ENCODE measurements at regions not wholly inside any gene's neighbourhood (a gene's known extent, or its start where the extent isn't known, plus 50 kb on each side); places are given as distances from the start of the nearest gene placed in this dataset.

DNA sequence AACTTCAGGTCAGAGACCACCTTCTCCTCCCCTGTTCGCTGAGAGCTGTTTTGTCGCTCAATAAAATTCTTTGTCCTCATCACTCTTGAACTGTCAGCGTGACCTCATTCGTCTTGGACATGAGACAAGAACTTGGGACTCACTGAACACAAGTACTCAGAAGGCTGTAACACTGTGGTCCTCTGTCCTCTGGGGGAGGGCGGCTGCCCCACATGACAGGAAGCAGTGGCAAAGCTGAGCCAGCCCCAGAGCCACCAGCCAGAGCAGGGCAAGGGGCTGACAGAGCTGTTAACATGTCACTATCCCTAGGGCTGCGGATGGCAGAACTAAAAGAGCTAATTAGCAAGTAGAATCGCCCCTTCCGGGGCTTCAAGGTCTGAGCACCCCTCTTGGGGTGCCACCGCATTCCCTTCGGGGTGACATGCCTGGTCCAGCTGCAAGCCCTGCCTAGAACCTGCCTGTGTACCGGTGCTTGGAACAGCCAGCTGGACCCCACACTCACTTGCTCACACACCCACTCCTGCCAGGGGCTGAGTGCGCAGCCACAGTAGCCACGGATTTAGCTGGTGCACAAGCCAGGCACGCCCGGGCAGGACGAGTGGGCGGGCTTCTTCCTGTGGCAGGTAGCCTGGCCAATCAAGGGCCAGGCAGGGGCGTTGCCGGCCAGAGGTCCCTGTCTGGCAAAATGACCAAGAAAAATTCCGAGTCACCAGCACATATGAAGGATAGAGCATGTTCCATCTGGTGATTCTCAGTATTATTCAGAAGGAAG, 648.6 kb upstream of the AGA start:
- DNase-seq (ENCODE audit: extremely low spot score, insufficient read length, low read depth) (no peak), FAIRE-seq (no peak)

GRCh38 chr4:178102139-178102538, 659.9 kb upstream of the AGA start:
- no peak for FAIRE-seq
- DNase-seq (ENCODE audit: extremely low spot score, insufficient read length, low read depth) = no peak

GRCh38 chr4:178105242-178105641, 663.0 kb upstream of the AGA start:
- FAIRE-seq (no peak), DNase-seq (ENCODE audit: extremely low spot score, insufficient read length, low read depth) (no peak)

GRCh38 chr4:178136736-178137345, 694.6 kb upstream of the AGA start:
- FAIRE-seq (no peak), DNase-seq (ENCODE audit: extremely low spot score, insufficient read length, low read depth) (no peak)

DNA sequence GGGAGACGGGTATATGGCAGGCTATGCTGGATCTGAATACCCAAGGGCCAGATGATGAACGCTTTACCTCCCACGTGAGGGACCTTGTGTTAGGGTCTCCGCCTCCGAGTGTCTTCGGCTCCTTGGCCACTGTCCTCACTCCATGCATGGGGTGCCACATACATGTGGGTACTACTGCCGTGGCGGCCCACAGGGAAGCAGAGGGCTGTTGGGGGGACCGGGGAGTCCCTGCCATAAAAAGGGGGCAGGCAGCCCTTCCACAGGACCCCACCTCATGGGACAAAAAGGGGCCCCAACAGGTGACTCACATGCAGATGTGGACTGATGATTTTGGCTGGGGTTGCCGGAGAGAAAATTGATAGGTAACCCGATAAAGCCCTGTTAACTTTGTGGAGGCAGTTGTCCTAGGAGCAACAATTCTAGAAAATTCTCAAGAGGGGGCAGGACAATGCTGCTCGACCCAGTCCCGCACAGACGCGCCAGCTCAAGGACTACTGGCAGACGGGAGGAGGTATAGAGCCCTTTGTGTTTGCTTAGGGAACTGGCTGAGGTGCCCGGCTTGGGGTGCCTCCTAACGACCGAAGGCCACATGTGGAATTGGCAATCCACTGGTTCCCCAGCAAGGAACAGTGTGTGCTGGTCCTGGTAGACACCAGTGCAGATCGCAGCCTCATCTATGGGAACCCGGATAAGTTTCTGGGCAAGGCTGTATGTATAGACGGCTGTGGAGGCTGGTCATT, 695.7 kb upstream of the AGA start:
- no peak for DNase-seq (ENCODE audit: extremely low spot score, insufficient read length, low read depth)
- FAIRE-seq = no peak

DNA sequence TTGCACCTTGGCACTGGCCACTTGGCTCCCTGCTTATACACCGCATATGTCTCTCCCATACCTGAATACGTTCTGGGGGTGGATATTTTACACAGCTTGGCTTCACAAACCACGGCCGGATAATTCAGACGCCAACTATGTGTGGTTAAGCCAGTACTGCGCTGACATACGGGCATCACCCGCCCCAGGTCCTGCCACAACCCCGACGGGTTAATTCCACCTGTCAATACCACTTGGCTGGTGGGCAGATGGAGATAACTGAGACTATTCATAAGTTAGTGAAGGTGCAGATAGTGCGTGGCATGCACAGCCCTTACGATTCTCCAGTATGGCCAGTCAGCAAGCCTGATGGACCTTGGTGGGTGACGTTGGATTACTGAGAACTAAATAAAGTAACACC, 696.3 kb upstream of the AGA start:
- FAIRE-seq = no peak

GRCh38 chr4:178140326-178140915, 698.2 kb upstream of the AGA start:
- no peak for DNase-seq (ENCODE audit: extremely low spot score, insufficient read length, low read depth)
- no peak for FAIRE-seq

More for the DNA sequence above, 696.3 kb upstream of the AGA start:
- no peak for DNase-seq (ENCODE audit: extremely low spot score, insufficient read length, low read depth)

GRCh38 chr4:178142724-178143123, 700.5 kb upstream of the AGA start:
- FAIRE-seq (no peak), DNase-seq (ENCODE audit: extremely low spot score, insufficient read length, low read depth) (no peak)

DNA sequence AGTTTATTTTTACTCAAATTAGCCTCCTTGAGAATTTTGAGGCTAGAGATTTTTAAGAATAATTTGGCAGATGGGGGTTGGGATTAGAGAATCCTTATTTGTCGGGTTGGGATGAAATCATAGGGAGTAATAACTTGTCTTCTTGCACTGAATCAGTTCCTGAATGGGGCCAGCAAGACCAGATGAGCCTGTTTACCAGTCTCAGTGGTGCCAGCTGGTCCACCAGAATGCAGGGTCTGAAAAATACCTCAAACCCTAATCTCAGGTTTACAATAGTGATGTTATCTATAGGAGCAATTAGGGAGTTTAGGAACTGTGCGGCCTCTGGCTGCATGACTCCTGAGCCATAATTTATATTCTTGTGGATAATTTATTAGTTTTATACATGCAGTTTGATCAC, 705.9 kb upstream of the AGA start:
- DNase-seq (ENCODE audit: extremely low spot score, insufficient read length, low read depth) (no peak), FAIRE-seq (no peak)

GRCh38 chr4:178165251-178165950, 723.2 kb upstream of the AGA start:
- FAIRE-seq (no peak), DNase-seq (ENCODE audit: extremely low spot score, insufficient read length, low read depth) (no peak)

- no peak for DNase-seq (ENCODE audit: extremely low spot score, insufficient read length, low read depth)
- no peak for FAIRE-seq
Observed at GRCh38 chr4:178165951-178166308, 723.7 kb upstream of the AGA start.

DNA sequence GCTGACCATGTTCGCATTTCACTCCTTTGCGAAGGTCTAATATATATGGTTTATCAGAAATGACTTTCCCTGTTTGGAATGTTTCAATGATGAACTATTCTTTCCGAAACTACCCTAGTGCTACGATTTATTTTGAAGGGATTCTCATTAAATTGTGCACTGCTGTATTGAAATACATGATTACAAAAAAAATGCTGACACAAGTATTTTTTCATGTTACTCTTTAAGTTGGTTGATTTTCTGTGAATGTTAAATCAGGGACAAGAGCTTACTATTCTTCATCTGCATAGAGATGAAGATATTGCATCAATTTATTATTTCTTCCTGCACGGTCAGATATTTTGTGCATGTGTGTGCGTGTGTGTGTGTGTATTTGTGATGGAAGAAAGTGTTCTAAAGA, 731.5 kb upstream of the AGA start:
- no peak for DNase-seq (ENCODE audit: extremely low spot score, insufficient read length, low read depth)
- no peak for FAIRE-seq

GRCh38 chr4:178174756-178175155, 732.5 kb upstream of the AGA start:
- DNase-seq (ENCODE audit: extremely low spot score, insufficient read length, low read depth) (no peak), FAIRE-seq (no peak)

- FAIRE-seq (no peak), DNase-seq (ENCODE audit: extremely low spot score, insufficient read length, low read depth) (no peak)
Observed at GRCh38 chr4:178185517-178185916, 743.3 kb upstream of the AGA start.

DNA sequence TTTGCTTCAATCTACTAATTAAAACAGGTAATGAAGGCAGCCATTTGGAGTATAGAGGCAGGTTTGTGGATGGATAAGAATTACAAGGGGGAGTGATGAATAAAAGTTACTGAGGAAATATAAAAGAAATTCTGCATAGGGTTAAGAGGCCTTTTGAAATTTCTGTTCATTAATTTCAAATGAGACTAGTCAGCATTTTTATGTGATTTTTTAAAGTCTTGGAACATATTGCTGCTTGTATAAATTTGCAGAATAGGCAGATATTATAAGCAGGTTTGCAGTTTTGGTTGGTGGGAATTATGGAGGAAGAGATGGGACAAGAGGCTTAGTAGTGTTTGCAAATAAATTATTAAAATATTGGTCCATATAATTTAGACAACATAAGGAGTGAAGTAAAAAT, 750.4 kb upstream of the AGA start:
- FAIRE-seq (no peak), DNase-seq (ENCODE audit: extremely low spot score, insufficient read length, low read depth) (no peak)

DNA sequence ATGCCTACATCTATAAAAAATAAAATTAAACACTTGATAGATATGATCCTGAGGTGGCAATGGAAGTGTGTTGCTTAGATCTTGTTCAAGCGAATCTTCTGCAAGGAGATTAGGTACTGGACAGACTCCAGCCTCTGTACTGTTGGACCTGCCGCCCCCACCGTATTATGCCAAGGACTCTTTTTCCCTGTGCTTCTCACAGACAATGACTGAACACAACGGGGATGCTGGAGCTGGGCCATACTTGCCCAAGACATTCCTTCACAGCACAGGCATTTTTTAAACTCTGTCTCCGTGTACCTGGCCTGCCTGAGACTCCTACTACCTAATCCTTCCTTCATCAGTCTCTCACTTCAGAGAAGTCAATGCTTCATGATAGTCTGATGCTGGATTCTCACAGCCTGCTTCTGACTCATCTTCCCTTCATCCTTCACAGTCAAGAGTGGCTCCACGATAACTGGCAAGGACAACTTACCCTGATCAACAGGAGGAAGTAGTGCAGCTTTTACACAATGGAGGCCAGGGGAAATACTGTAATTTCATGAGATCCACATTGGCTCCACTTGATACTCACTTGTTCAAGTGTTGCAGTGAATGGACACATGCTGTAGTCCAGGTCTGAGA, 754.6 kb upstream of the AGA start:
- no peak for FAIRE-seq

DNA sequence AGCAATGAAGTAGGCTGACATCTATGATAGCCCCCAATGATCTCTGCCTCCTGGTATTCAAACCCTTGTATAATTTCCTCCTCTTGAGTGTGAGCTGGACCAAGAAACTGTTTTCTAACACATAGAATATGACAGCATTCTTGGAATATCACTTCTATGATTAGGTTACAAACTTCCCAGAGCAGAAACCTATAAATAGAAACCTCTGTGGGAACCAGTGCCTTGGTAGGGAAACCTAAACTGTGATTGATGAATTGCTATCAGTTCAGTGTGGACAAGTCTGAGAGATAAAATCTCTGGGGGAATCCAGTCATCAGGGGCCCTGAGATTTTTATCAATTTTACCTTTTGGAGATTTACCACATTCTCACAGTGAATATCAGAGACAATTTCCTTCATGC, 756.5 kb upstream of the AGA start:
- no peak for FAIRE-seq
- no peak for DNase-seq (ENCODE audit: extremely low spot score, insufficient read length, low read depth)

More for the DNA sequence above, 754.6 kb upstream of the AGA start:
- DNase-seq (ENCODE audit: extremely low spot score, insufficient read length, low read depth) = no peak

- DNase-seq (ENCODE audit: extremely low spot score, insufficient read length, low read depth) (no peak), FAIRE-seq (no peak)
Observed at GRCh38 chr4:178202422-178202821, 760.2 kb upstream of the AGA start.

- no peak for FAIRE-seq
- DNase-seq (ENCODE audit: extremely low spot score, insufficient read length, low read depth) = no peak
Observed at GRCh38 chr4:178205826-178206225, 763.6 kb upstream of the AGA start.

DNA sequence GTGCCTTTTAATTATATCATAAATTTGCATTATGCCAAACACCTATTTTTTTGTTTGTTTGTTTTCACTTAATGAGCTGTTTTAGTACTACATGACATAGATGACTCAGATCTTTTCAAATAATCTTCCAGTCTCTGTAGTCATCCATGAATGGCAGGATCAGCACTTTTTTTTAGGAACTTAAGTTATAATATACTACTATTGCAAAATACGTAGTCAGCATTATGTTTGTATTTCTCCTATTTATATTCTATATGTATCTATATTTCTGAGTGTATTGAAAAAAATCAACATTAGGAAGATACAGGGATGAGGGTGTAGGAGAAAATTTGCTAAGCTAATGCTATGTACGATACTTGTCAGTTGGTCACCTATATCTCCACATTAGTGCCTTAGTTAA, 773.1 kb upstream of the AGA start:
- DNase-seq (ENCODE audit: extremely low spot score, insufficient read length, low read depth) (no peak), FAIRE-seq (no peak)
